H9 (cell line): ENCODE measurements at regions not wholly inside any gene's neighbourhood (a gene's known extent, or its start where the extent isn't known, plus 50 kb on each side); places are given as distances from the start of the nearest gene placed in this dataset.
"Not testable (repeated sequence)": the region's sequence is repeated elsewhere in the genome, so short reads cannot be mapped to it uniquely, and the experiment has no call there.

ENCODE experiments used
- DNase-seq: peaks from one replicate; pipeline ENCODE4 v3.0.0-alpha.2; 2017
- H2AFZ ChIP-seq: one replicate; pipeline ENCODE4 v1.6.1; 2013; ENCODE audit warnings: mild to moderate bottlenecking, low read length, control low read depth, moderate library complexity
- H2AK5ac ChIP-seq: 2 replicates; pipeline ENCODE4 v1.6.1; 2013; ENCODE audit warnings: low read length, control low read depth, mixed read lengths; ENCODE audit not compliant: insufficient read length
- H2BK120ac ChIP-seq: one replicate; pipeline ENCODE4 v1.6.1; 2013; ENCODE audit warnings: low read depth, mild to moderate bottlenecking, low read length, control low read depth, inconsistent platforms; ENCODE audit not compliant: poor library complexity, severe bottlenecking
- H2BK12ac ChIP-seq: 2 replicates; pipeline ENCODE4 v1.6.1; 2013; ENCODE audit warnings: low read length, control low read depth, mixed read lengths, low read depth; ENCODE audit not compliant: insufficient read length
- H2BK15ac ChIP-seq: 2 replicates; pipeline ENCODE4 v1.6.1; 2013; ENCODE audit warnings: low read depth, low read length, control low read depth
- H2BK20ac ChIP-seq: one replicate; pipeline ENCODE4 v1.6.1; 2013; ENCODE audit warnings: low read depth, mild to moderate bottlenecking, low read length, control low read depth, inconsistent platforms; ENCODE audit not compliant: poor library complexity, severe bottlenecking
- H2BK5ac ChIP-seq: 2 replicates; pipeline ENCODE4 v1.6.1; 2013; ENCODE audit warnings: low read length, control low read depth, mixed read lengths; ENCODE audit not compliant: insufficient read length
- H3K14ac ChIP-seq: 2 replicates; pipeline ENCODE4 v1.6.1; 2013; ENCODE audit warnings: low read length, control low read depth; ENCODE audit not compliant: insufficient read depth
- H3K18ac ChIP-seq: 2 replicates; pipeline ENCODE4 v1.6.1; 2013; ENCODE audit warnings: low read depth, mild to moderate bottlenecking, mixed read lengths, low read length, control low read depth; ENCODE audit not compliant: insufficient read length
- H3K23ac ChIP-seq: 2 replicates; pipeline ENCODE4 v1.6.1; 2013; ENCODE audit warnings: low read length, control low read depth, mixed read lengths, low read depth; ENCODE audit not compliant: insufficient read length
- H3K23me2 ChIP-seq: 2 replicates; pipeline ENCODE4 v1.6.1; 2013; ENCODE audit warnings: low read depth, mild to moderate bottlenecking, mixed read lengths, low read length, control low read depth; ENCODE audit not compliant: insufficient read length, poor library complexity, severe bottlenecking
- H3K27ac ChIP-seq: 2 replicates; pipeline ENCODE4 v1.5.1; 2013; ENCODE audit warnings: low read length, control low read depth, mixed read lengths, low read depth; ENCODE audit not compliant: insufficient read length
- H3K27me3 ChIP-seq: 2 replicates; pipeline ENCODE4 v1.6.1; 2013; ENCODE audit warnings: low read length, control low read depth, inconsistent platforms; ENCODE audit not compliant: insufficient read depth
- H3K4ac ChIP-seq: 2 replicates; pipeline ENCODE4 v1.6.1; 2013; ENCODE audit warnings: low read depth, mild to moderate bottlenecking, control low read depth, inconsistent platforms, low read length, moderate library complexity
- H3K4me1 ChIP-seq: 2 replicates; pipeline ENCODE4 v1.6.1; 2013; ENCODE audit warnings: low read length, control low read depth, inconsistent platforms; ENCODE audit not compliant: insufficient read depth
- H3K4me2 ChIP-seq: 2 replicates; pipeline ENCODE4 v1.6.1; 2013; ENCODE audit warnings: low read length, control low read depth, mixed read lengths; ENCODE audit not compliant: insufficient read length, insufficient read depth
- H3K56ac ChIP-seq: 2 replicates; pipeline ENCODE4 v1.6.1; 2013; ENCODE audit warnings: low read depth, mild to moderate bottlenecking, mixed read lengths, low read length, control low read depth; ENCODE audit not compliant: insufficient read length
- H3K79me1 ChIP-seq: 2 replicates; pipeline ENCODE4 v1.6.1; 2013; ENCODE audit warnings: low read depth, mild to moderate bottlenecking, moderate library complexity, low read length, control low read depth, inconsistent platforms; ENCODE audit not compliant: insufficient read depth, poor library complexity, severe bottlenecking
- H3K79me2 ChIP-seq: 2 replicates; pipeline ENCODE4 v1.6.1; 2013; ENCODE audit warnings: low read length, control low read depth, inconsistent platforms; ENCODE audit not compliant: insufficient read depth
- H3K9ac ChIP-seq: 2 replicates; pipeline ENCODE4 v1.6.1; 2013; ENCODE audit warnings: low read length, control low read depth, mixed read lengths; ENCODE audit not compliant: insufficient read length; ENCODE audit errors: extremely low read depth
- H3K9me3 ChIP-seq: one replicate; pipeline ENCODE4 v1.6.1; 2013; ENCODE audit warnings: low read depth, low read length, inconsistent platforms; ENCODE audit not compliant: control insufficient read depth
- H3T11ph ChIP-seq: one replicate; pipeline ENCODE4 v1.6.1; 2013; ENCODE audit warnings: mild to moderate bottlenecking, low read length, control low read depth, inconsistent platforms
- H4K20me1 ChIP-seq: one replicate; pipeline ENCODE4 v1.6.1; 2013; ENCODE audit not compliant: control insufficient read depth, insufficient read length, insufficient read depth
- H4K5ac ChIP-seq: 2 replicates; pipeline ENCODE4 v1.6.1; 2013; ENCODE audit warnings: low read depth, mild to moderate bottlenecking, mixed read lengths, low read length, control low read depth; ENCODE audit not compliant: insufficient read length
- H4K8ac ChIP-seq: replicated peaks from 2 replicates; pipeline ENCODE4 v1.6.1; 2013; ENCODE audit warnings: low read length, control low read depth, mixed read lengths, low read depth; ENCODE audit not compliant: insufficient read length
- H4K91ac ChIP-seq: 2 replicates; pipeline ENCODE4 v1.6.1; 2013; ENCODE audit warnings: low read depth, mild to moderate bottlenecking, moderate library complexity, mixed read lengths, low read length, control low read depth; ENCODE audit not compliant: insufficient read length
- H3K27ac Mint-ChIP-seq, 3 experiments: 2 replicates in 2 of 3; 3 replicates in 1 of 3; pipeline ENCODE4 v1.8.0; 2020 to 2021; ENCODE audit warnings: mixed read lengths in 3 of 3, mild to moderate bottlenecking in 1 of 3, moderate library complexity in 1 of 3
- H3K27me3 Mint-ChIP-seq: 2 replicates; pipeline ENCODE4 v1.8.0; 2021; ENCODE audit warnings: low read depth, mild to moderate bottlenecking, moderate library complexity, mixed read lengths
- H3K36me3 Mint-ChIP-seq, 3 experiments: 2 replicates in 2 of 3; 3 replicates in 1 of 3; pipeline ENCODE4 v1.8.0; 2020 to 2021; ENCODE audit warnings: low read depth in 3 of 3, mixed read lengths in 3 of 3; ENCODE audit not compliant: insufficient read depth in 1 of 3
- H3K4me1 Mint-ChIP-seq, 2 experiments: 2 replicates each; pipeline ENCODE4 v1.8.0; 2020; ENCODE audit warnings: mixed read lengths in 2 of 2
- H3K4me3 Mint-ChIP-seq, 2 experiments: 2 replicates in 1 of 2; 3 replicates in 1 of 2; pipeline ENCODE4 v1.8.0; 2020 to 2021; ENCODE audit warnings: mild to moderate bottlenecking in 2 of 2, mixed read lengths in 2 of 2, moderate library complexity in 1 of 2
- H3K9me3 Mint-ChIP-seq, 2 experiments: 2 replicates in 1 of 2; 3 replicates in 1 of 2; pipeline ENCODE4 v1.8.0; 2020; ENCODE audit warnings: mild to moderate bottlenecking in 2 of 2, mixed read lengths in 2 of 2, moderate library complexity in 1 of 2
- WGBS: extraction: QIAGEN DNeasy Blood & Tissue Kit; methylation state at CpG from one replicate; pipeline ENCODE4 v1.1.7; 2013; ENCODE audit warnings: missing lambda C conversion rate, low lambda C conversion rate, mixed read lengths; ENCODE audit not compliant: insufficient read length; ENCODE audit errors: extremely low coverage; 5-methylcytosine and 5-hydroxymethylcytosine counted together

DNA sequence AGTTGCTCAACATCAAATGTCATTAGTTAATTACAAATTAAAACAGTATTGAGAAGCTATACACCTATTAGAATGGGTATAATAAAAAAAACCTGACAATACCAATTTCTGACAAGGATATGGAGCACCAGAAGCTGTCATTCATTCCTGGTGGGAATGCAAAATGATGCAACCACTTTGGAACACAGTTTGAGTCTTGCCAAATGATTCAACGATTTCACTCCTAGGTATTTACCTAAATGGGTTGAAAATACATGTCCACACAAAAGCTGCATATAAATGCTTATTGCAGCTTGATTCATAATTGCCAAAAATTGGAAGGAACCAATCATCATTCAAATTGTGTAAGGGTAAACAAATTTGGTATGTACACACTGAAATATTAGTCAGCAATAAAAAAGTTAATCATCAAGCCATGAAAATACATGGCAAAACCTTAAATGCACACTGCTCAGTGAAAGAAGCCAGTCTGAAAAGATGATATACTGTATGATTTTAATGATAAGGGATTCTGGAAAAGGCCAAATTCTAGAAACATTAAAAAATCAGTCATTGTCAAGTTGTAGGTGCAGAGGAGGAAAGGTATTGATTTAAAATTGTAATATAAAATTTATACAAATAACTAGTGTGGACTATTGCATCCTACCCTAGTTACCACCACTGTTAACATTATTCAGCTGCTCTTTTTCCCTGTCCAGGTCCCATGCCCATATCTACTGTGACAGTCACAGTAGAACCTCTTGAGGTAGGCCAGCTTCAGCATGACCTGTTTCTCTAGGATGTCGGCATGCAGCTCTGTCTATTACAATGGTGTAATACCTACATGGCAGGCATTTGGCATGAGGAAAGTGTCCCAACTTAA, 356.4 kb upstream of the SPATA31A3 start:
- H3K9ac ChIP-seq, H3K18ac ChIP-seq, H2BK120ac ChIP-seq, H2BK15ac ChIP-seq, H3K14ac ChIP-seq, H4K5ac ChIP-seq, H3K36me3 Mint-ChIP-seq, H3K56ac ChIP-seq, H2BK12ac ChIP-seq, H3K79me1 ChIP-seq, DNase-seq, H3K23ac ChIP-seq, H2AFZ ChIP-seq, H3K27me3 ChIP-seq, H3K27me3 Mint-ChIP-seq, H3K9me3 ChIP-seq, H3K23me2 ChIP-seq, H4K8ac ChIP-seq, H3K4me3 Mint-ChIP-seq, H3K4me1 Mint-ChIP-seq, H2BK5ac ChIP-seq, H3K27ac Mint-ChIP-seq, H3K4ac ChIP-seq, H3K4me1 ChIP-seq, H3K79me2 ChIP-seq, H2AK5ac ChIP-seq, H3K4me2 ChIP-seq, H2BK20ac ChIP-seq, H4K20me1 ChIP-seq, H3K27ac ChIP-seq, H3T11ph ChIP-seq, H3K9me3 Mint-ChIP-seq, H4K91ac ChIP-seq: not testable (repeated sequence)
- no CpG with 5 or more reads among the region's 2 CpGs for WGBS

DNA sequence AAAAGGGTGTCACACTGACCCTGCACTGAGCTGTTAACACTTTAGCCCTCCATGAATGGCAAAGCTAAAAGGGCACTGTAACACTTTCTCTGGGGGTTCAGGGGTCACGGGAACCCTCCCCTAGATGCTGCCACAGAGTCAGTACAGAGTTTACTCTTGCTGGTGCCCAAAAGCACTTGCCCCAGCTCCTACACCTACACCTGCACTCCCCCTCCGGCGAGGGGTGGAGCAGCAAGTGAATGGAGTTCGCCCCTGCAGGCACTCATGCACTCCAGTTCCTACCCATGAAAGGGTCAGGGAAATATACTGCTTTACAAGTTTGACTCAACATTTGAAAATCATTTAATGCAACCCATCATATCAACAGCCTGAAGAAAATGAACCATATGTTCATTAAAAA, 355.7 kb upstream of the SPATA31A3 start:
- H3K4me1 ChIP-seq, H3K56ac ChIP-seq, H3K4me1 Mint-ChIP-seq, H2BK12ac ChIP-seq, H2BK15ac ChIP-seq, H3K9me3 Mint-ChIP-seq, H3K18ac ChIP-seq, H2AK5ac ChIP-seq, H3K23ac ChIP-seq, H3K4ac ChIP-seq, H3K27ac Mint-ChIP-seq, H3K36me3 Mint-ChIP-seq, H3K27ac ChIP-seq, H4K91ac ChIP-seq, H3K14ac ChIP-seq, H3K23me2 ChIP-seq, H2AFZ ChIP-seq, H3K27me3 Mint-ChIP-seq, H2BK120ac ChIP-seq, H3K4me2 ChIP-seq, H2BK20ac ChIP-seq, H3K79me1 ChIP-seq, H3T11ph ChIP-seq, H4K8ac ChIP-seq, H2BK5ac ChIP-seq, H3K27me3 ChIP-seq, H3K79me2 ChIP-seq, DNase-seq, H3K9me3 ChIP-seq, H4K20me1 ChIP-seq, H4K5ac ChIP-seq, H3K9ac ChIP-seq, H3K4me3 Mint-ChIP-seq: not testable (repeated sequence)
- no CpG with 5 or more reads among the region's 4 CpGs for WGBS
